Right lobe of liver (tissue), 4 donors: ENCODE measurements at regions not wholly inside any gene's neighbourhood (a gene's known extent, or its start where the extent isn't known, plus 50 kb on each side); places are given as distances from the start of the nearest gene placed in this dataset.

Experiments used
- CTCF ChIP-seq, 4 donors: fragments of 200-600 bp in 3 of 4; fragments of 450-650 bp in 1 of 4; IDR thresholded peaks; one replicate each; pipeline versions ENCODE4 v1.5.1 to v1.8.0; 2016 to 2022; ENCODE audit warnings: antibody characterized with exemption in 4 of 4, mild to moderate bottlenecking in 2 of 4
- POLR2A ChIP-seq: fragments of 450-650 bp; IDR thresholded peaks from one replicate; pipeline ENCODE4 v1.6.1; 2017; ENCODE audit warnings: antibody characterized with exemption, mild to moderate bottlenecking
- donor health status: DM: no; HTN: no; CAD: no.
- donor health status: DM: no; HTN: no; CAD: no.
- donor health status: DM: no; HTN: yes; CAD: no.

DNA sequence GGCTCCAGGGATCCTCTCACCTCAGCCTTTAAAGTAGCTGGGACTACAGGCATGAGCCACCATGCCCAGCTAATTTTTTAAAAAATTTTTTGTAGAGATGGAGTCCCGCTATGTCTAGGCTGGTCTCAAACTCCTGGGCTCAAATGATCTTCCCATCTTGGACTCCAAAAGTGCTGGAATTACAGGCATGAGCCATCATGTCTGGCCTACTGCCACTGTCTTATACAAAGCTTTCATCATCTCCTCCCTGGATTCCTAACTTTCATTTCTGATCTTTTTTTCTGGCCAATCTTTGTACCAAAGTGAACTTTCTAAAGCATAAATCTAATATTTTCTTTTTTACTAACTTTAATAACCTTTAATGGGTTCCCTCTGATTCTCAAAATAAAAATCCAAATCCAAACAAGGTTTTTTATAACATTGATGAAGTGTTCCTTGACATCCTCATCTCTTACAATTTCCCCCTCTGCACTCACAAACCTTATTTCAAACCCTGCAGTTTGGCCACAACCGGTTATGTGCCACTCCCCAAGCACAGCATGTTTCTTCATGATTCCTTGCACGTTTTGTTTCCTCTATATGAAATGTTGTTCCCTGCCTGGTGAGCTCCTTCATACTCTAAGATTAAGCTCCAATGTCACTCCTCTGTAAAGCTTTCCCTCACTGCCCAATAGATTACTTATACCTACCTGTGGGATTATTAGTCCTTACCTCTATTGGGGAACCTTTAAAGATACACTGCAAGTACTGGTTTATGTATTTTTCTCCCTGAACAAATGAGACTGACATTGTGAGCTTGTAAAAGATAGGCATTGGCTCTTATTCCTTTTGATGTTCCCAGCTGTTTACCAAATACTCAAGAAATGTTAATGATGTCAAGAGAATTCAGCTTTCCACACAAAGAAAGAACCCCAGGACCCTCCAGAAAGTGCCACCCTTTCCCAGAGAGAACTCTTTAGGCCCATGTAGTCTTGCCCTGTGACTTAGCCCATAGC lies 101.7 kb downstream of the HOXA1 start:
- TF ChIP-seq POLR2A = no peak
- no peak for TF ChIP-seq CTCF (IDR thresholded peaks at IDR 0.05)
